ENCODE measurements at regions not wholly inside any gene's neighbourhood (a gene's known extent, or its start where the extent isn't known, plus 50 kb on each side); places are given as distances from the start of the nearest gene placed in this dataset.

DNA sequence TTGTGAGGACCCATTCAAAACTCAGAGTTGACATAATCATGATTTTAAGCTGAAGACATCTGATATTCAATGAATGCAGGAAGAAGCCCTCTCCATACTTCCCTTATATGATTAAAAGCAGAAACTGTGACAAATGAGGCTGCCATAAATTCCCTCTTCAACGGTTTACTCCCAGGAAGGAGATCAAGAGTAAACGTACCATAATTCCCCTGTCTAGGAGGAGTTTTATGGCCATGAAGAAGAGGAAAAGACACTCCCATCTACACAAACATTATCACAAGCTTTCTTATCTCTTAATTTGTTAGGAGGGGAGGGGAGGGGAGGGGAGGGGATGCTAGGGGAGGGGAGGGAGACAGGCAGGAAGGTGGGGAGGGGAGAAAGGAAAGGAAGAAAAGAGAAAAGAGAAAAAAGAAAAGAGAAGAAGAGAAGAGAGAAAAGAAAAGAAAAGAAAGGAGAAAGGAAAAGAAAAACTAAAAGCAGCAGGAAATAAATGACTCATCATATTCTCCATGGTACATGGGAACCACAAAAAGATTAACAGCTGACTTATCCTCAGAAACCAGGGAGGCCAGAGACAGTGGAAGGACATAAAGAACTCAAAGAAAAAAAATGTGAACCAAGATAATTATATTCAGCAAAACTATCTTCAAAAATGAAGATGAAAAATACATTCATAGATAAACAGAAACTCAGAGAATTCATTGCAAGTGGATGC, 121.6 kb downstream of the ALOX5 start (continued):
- TF ChIP-seq POLR2B (IDR thresholded peaks at IDR 0.05; ENCODE audit: low read depth, partially characterized antibody): no peak
- TF ChIP-seq SNIP1 (IDR thresholded peaks at IDR 0.05; ENCODE audit: low read depth): 0 out of 2 replicates have a peak, but pooled peaks have one; percentile 73
- TF ChIP-seq ZNF318 (IDR thresholded peaks at IDR 0.05; ENCODE audit: borderline replicate concordance in 1 of 2, low read depth in 1 of 2): peak in 1 of 2 experiments; percentile 83; a peak in 2 of 4 replicates
- no peak for TF ChIP-seq MTF1 (CRISPR knock-in tag; IDR thresholded peaks at IDR 0.05; ENCODE audit: borderline replicate concordance)
- no peak for TF ChIP-seq ZNF134 (CRISPR knock-in tag; conservative IDR thresholded peaks at IDR 0.05)
- TF ChIP-seq ZNF583 (CRISPR knock-in tag; IDR thresholded peaks at IDR 0.05): peak; percentile 95; the same call in 1 of the 2 replicates
- peak; percentile 73 for TF ChIP-seq NCOA4 (IDR thresholded peaks at IDR 0.05; ENCODE audit: partially characterized antibody)
- peak; percentile 73; the same call in 1 of the 2 replicates for TF ChIP-seq BCOR (IDR thresholded peaks at IDR 0.05)
- peak; percentile 98 for TF ChIP-seq NBN (IDR thresholded peaks at IDR 0.05; ENCODE audit: low read depth)
- no peak for TF ChIP-seq CREB3L1 (IDR thresholded peaks at IDR 0.05; ENCODE audit: borderline replicate concordance, low read depth)
- peak; percentile 94 for TF ChIP-seq DPF2 (IDR thresholded peaks at IDR 0.05)
- no peak for TF ChIP-seq HNRNPLL (IDR thresholded peaks at IDR 0.05; ENCODE audit: low read depth, low read length, poor library complexity, severe bottlenecking)
- TF ChIP-seq BRCA1 (IDR thresholded peaks at IDR 0.05): no peak
- no peak for TF ChIP-seq BRCA1 (CRISPR knock-in tag; IDR thresholded peaks at IDR 0.05)
- no peak; the same call in 1 of the 2 replicates for TF ChIP-seq DNMT1 (IDR thresholded peaks at IDR 0.05)
- no peak for TF ChIP-seq CAMTA2 (CRISPR knock-in tag; conservative IDR thresholded peaks at IDR 0.05)
- no peak for TF ChIP-seq GTF3C2 (IDR thresholded peaks at IDR 0.05; ENCODE audit: borderline replicate concordance, extremely low read depth, insufficient read length)

All from K562 (cell line).